GM18873 (cell line): ENCODE measurements at regions not wholly inside any gene's neighbourhood (a gene's known extent, or its start where the extent isn't known, plus 50 kb on each side); places are given as distances from the start of the nearest gene placed in this dataset.

Experiments used
- ATAC-seq: cut with Tn5 transposase; IDR thresholded peaks from one replicate; pipeline ENCODE4 v1.9.1; 2021; ENCODE audit warnings: mild to moderate bottlenecking, moderate library complexity, moderate number of reproducible peaks; ENCODE audit not compliant: unreplicated experiment, low FRiP score

DNA sequence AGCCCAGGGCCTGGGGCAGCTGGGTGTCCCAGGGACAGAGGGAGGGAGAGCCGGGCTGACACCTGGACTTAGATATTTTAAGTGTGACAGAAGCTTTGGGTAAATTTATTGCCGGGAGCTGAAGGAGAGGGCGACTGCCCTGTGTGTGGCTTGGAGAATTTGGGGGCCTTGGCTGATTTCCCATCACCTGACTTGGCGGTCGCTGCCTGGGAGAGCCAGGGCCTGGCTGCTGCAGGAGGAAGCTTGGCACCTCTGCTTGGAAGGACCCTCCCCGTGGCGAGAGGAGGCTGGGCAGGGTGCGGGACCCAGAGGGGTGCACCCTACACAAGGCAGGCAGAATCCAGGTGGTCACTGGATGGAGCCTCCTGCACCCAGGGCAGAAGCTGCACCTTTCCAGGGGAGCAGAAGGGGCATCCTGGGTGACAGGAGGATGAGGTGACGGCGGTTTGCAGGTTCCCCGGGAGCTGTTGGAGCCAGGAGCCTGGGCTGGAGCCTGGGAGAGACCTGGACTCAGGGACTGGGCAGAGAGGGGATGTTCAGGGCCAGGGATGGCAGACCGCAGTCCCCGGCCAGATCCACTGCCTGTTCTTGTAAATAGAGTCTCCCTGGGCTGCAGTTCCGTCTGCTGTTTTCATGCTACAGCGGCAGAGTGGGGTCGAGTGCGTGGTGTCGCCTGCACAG lies 72.0 kb downstream of the RGS12 start:
- no peak for ATAC-seq

DNA sequence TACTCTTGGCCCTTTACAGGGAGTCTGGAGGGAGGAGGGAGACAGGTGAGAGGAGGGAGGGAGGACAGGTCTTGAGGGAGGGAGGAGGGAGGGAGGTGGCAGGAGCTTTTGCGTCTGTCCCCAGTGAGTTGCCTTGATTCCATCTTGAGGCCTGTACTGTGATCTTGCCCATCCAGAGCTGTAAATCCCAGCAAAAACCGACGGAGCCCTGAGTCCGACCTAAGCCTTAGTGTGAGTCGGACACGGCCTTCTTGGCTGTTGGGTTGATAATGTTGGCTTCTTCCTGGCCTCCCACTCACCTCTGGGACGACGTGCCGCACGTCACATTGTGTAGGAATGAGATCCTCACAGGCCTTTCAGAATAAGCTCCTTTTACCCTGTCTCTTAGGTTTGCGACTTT lies 72.5 kb downstream of the RGS12 start:
- ATAC-seq, result no peak

DNA sequence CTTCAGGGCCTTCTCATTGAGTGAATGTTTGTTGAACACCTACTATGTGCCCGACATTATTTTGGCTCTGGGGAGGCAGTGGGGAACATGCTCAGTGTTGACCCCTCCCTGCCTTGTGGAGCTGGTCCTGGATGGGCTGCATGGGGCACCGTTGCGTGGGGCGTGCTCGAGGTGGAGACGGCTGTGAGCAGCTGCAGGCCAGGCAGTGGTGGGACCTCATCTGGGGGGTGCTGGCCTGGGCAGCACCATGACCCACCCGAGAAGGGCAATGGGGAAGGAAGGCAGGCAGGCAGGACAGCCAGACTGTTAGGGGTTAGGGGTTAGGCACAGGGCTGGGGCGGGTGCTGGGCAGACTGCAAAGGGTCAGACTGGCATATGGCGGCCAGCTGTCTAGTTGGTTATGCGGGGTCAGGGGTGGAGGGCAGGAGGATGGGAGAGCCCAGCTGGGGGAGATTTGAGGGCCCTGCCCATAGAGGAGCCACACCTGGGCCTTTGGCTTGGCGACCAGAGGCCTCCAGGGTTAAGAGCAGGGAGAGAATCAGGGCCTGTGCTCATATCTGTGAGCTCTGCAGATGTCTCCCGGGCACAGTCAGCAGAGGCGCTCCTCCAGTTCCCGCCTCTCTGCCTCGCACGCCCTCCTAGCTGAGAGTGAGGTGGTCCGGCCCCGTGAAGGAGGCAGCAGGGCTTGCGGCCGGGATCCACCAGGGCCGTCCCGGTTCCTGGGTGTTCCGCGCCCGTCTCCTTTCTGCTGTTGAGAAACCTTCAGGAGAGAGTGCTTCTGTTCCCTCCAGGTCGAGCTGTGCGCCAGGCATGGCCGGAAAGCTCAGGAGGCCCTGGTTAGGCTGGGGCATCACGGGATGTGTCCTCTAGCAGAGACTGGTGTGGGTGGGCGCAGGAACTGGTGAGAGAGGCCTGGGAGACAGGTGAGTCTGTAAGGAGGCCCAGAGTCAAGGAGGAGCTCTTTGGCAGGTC lies 73.3 kb downstream of the RGS12 start:
- no peak for ATAC-seq

DNA sequence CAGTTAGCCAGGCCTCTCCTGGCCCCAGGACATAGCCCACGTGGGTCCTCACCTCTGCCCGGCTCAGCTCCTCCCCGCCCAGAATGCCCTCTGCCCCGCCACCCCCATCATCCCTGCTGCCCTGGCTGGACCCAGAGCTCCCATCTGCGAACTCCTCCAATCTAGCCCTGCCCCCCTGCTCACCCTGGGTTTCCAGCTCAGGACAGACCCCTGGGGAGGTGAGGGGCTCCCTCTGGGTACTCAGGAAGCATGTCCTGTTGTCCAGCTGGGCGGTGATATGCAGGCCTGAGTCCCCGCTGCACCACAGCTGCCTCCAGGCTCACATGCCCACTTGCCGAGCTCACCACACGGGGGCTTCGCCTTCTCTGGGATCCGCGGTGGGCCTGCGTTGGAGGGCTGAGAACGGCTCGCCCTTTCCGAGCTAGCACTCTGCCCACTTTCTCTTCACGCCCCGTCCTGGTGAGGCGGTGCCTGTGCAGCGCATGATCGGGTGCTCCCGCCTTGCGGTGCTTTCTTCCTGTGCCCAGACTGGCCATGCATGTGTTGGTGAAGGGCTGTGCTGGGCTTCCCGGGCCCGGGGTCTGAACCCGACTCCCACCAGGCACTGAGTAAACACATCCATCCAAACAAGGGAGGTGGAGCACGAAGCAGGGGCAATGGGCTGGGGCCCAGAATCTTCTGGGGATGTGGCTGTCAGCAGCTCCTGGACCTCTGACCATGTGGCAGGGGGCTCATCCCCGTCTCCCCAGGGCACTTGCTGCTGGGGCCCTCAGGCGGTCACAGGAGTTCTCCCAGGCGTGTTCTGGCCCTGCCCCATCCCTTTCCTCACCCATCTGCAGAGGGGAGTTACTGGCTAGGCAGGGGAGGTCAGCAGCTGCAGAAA lies 74.3 kb downstream of the RGS12 start:
- ATAC-seq, result no peak

DNA sequence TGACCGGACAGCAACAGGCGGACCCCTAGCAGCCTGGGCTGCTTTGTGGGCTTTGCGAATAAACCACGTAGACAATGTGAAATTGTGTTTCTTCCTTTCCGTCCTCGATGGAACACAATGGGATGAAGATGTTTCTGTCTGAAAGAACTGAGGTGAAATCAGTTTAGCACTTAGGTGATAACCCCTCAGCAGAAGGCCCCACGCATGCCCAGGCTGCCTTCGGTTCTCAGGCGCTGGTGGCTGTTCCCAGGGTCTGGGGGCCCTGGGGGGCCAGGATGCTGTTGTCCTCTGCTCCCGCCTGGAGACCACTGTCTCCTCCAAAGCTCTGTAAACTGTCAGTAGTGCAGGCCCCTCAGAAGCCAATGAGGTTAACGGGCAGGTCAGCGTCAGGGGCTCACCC lies 73.9 kb upstream of the HGFAC start:
- no peak for ATAC-seq

DNA sequence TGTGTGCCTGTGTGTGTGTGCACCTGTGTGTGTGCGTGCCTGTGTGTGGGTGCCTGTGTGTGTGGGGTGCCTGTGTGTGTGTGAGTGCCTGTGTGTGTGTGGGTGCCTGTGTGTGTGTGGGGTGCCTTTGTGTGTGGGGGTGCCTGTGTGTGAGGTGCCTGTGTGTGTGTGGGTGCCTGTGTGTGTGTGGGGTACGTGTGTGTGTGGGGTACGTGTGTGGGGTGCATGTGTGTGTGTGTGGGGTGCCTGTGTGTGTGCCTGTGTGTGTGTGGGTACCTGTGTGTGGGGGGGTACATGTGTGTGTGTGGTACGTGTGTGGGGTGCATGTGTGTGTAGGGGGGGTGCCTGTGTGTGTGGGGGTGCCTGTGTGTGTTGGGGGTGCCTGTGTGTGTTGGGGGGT lies 73.4 kb upstream of the HGFAC start:
- ATAC-seq, result no peak

DNA sequence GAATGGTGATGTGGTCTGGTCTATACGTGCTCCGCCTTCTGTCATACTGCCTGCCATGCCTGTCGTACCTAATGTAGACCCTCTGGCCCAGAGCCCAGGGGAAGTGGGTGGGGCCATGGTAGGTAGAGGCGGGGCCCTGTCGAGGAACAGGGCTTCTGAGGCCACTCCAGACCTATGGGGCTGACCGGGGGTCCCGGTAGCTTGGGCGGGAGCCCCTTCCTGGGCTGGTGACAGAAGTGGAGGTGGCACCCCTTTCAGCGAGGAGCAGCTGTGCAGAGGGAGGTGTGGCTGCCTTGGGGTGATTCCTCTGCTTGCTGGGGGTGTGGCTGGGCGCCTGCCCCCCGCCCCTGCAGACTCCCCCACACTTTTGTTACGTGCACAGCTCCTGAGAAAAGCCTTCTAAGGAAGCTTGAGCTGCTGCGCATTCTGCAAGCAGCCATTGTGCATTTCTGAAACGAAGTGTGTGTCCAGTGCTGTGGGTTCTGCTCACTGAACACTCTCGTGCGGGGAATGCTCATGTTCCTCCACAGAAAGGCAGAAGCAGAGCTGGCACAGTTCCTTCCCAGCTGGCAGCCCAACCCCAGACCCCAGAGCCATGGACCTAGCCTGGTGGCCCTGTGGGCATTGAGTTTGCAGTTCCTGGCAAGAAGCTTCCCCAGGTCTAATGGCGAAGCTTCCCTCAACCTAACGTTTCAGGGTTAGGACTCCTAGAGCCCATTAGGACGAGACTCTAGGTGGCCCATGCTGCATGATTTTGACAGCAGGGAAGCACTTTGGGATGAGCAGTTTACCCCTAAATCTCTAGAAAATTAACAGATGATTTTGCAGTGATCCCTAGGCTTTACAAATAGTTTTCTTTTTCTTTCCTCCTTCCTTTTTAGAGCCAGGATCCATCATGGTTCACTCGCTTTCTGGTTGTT lies 72.7 kb upstream of the HGFAC start:
- ATAC-seq, result no peak

DNA sequence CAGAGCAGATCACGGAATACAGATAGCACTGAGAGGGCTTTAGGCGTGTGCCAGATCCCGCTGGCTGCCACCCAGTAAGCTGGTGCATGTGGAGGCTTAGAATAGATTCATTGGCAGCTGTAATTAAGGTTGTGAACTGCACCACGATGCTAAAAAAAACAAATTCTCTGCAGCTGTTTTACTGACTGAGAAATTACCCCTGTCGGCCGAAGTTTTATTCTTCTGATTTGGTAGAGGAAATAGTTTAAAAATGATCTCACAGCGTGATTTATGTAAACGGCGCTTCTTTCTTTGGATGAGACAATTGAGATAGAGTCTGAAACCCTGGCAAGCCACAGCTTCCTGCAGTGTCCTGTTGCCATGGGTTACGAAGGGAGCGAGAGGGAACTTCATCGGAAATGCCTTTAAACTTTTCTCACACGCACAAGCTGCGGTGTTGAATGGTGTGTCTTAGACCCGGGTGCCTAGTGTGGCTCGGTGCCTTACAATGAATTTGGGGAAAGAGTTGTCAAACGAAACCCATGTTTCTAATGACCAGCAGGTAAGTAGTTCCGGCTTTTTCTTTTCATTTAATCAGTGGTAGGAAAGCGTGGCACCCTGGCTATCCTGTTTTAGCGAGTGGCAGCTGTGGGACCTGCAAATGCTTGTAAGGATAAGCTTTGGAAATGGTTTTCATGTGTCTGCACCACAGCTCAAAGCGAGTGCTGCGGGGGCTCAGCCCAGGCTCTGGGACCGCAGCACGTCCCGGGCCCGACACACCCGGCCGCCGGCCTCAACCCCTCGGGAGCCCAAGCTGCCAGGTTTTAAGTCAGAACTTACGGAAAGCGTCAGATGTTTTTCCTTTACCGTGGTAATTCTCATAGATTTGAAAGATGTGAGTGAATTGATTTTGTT lies 71.7 kb upstream of the HGFAC start:
- no peak for ATAC-seq

DNA sequence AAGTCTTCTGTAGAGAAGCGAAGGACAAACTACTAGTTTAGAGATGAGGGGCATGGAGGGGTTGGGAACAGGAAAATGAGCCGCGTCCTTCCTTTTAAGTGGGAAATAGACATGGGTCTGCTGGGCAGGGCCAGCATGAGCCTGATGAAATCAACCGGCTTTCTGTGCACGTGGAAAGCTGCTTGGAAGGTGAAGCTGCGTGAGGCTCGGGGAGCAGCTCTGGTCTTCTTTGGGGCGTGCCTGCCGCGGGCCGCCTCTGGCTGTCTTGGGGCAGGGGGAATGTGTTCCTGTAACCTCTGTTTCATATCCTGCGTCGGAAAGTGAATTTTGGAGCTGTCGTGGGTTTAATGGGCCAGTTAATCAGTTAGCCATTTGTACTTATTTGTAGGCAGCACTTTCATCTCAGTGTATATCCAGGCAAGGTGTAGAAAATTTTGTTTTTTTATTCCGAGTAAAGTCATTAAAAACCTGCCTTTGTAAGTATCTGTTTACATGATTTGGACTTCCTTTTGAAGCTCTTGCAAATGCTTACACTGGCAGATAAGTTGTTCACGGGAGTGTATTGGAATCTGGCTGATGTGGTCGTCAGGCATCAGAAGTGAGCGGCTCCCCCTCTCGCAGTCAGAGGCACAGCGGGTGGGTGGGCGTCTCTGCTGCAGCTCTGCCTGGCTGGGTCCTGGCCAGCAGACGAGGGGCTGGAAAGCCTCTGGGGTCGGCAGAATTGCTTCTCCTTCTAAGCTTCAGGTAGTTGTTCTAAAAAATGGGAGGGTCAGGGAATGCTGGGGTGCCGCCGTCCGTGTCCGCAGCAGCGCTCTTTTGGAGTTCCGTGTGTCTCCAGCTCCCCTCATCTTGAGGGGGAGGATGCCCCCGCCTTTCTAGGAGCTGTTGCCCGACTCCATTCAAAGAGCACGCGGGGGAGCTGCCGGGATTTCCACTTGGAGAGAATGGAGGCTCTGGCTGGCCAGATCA lies 70.5 kb upstream of the HGFAC start:
- no peak for ATAC-seq

DNA sequence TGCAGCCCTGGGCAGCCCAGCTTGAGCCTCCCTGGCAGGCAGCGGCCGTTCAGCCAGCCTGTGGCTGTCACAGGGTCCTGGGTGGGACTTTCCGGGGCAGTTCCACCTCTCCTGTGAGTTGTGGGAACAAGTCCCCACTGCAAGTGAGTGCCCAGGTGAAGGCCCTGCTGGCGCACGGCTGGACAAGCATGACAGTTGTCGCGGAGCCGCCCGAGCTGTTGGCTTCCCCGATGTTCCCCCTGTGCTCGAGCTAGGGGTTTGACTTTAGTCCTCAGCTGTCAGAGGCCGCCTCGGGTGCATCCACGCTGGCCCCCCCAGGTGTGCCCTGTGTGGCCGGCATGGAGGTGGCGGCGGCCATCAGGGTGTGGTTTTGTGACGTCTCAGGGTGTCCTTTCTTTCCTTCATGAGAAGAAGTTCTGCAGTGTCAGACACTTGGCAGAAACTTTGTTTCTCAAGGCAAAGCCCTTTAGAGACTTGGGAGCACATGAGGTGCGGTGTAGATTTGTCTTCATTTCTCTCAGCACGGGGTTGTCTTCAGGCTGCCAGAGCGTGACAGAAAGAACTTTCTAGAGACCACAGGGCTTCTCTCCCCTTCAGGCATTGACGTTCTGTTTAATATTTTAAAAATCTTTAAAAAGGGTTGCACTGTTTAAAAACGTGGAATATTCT lies 69.4 kb upstream of the HGFAC start:
- ATAC-seq, result peak; percentile 7

DNA sequence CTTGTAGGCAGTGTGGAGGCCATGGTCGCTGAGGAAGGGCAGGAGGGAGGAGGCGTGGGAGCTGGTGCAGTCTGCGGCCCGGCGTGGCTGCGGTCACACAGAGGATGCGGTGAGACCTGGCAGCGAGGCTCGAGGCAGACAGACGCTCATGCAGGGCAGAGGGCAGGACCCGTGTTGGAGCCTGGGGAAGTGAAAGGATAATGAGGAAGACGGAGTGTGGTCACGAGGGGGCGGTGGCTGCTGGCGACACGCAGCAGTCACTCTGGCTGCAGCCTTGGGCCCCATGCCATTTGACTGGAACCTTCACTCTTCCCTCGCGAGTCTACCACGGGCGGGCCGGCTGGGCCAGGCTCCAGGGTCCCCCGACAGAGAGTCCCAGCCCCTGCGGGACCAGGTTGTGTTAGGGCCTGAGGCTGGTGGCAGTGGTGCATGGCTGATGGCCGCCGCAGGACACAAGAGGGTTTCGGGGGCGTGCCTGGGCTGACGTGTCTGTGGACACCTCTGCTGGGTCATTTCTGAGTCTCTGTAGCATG lies 68.8 kb upstream of the HGFAC start:
- ATAC-seq, result peak; percentile 57

DNA sequence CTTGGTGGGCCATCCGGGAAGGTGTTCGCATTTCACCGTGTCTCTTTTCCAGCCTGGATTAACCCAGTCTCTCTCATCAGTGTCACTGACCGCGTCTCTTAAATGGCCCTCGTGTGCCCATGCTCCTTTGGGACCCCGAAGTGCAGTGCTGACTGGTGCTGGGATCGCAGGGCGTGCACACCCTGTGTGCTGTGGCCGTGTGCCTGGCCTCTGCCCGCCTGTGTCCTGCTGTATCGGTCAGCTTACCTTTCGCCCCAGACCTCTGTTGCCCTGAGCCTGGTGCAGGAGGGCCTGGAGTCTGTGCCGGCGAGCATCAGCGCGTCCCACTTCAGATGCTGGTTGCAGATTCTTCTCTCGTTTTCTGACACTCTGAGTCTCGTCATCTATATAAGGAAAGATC lies 68.3 kb upstream of the HGFAC start:
- ATAC-seq, result no peak

DNA sequence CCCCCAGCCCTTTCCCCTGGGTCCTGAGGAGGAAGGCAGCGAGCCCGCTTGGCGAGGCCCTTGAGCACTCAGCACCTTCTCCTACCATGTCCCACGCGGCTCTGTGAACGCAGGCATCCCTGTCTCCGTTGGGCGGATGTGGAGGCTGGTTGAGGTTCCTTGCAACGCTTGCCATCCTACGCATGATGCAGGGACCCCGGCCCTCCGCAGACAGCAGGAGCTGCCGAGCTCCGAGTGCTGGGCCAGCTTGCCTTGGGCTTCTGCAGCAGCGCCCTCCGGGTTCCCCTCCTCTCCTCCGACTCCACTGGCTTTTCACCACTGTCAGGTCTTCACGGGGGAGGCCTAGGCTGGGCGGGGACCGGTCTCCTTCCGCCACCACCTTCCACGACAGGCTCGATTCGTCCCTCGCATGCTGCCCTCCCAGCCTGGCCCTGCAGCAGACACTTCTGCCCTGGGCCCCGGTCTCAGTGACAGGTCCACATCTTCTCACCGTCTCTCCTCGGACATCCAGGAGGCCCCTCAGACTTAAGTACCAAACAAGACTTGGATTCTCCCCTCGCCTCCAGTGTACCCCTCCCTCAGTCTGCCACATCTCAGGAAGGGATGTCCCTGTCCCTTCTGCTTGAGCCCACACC lies 67.6 kb upstream of the HGFAC start:
- no peak for ATAC-seq

DNA sequence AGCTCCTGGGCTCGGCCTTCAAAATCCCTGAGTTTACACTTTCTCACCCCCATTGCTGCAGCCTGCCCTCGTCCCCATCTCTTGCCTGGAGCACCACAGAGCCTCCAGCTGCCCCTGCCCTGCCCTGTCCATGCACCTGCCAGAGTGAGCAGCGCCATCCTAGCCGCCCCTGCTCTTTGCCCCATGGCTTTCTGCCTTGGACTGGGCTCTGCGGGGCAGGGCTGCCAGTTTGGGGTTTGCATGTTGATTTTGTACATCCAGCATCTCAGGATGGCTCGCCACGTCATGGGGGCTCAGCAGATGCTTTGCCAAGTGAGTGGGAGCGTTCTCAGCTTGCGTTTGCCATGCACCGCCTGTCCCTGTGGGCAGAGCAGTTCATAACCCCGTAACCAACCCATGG lies 67.1 kb upstream of the HGFAC start:
- ATAC-seq, result no peak

DNA sequence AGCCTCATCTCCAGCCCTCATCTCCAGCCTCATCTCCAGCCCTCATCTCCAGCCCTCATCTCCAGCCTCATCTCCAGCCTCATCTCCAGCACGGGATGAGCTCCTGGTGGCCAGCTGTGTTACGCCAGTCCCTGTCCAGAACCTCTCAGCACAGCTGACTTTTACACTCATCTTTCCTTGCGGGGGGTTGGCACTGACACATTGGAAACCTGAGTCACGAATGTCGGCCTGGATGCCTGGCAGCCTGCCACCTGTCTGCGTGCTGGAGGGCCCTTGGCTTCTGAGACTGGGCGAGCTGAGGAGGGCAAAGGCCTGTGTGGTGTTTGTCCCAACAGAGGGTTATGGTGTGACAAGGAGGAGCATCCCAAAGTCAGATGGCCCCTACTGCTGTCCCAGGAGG lies 66.1 kb upstream of the HGFAC start:
- no peak for ATAC-seq

DNA sequence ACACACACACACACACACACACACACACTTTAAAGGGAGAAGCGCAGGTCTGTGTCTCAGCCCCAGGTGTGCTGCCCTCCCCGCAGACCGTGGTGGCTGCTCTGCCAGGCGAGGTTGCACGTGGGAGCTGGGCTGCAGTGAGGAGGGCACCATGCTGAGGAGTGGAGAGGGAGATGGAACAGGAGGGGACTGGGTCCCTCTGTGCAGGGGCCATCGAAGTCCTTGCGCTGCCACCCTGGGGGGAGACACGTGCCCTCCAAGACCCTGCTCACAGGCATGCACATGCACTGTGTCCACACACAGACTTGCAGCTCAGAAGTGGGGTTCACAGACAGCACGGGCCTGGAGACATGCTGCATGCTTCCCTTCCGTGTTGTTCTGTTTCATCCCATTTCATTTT lies 65.5 kb upstream of the HGFAC start:
- no peak for ATAC-seq
